ENCODE measurements at regions not wholly inside any gene's neighbourhood (a gene's known extent, or its start where the extent isn't known, plus 50 kb on each side); places are given as distances from the start of the nearest gene placed in this dataset.

DNA sequence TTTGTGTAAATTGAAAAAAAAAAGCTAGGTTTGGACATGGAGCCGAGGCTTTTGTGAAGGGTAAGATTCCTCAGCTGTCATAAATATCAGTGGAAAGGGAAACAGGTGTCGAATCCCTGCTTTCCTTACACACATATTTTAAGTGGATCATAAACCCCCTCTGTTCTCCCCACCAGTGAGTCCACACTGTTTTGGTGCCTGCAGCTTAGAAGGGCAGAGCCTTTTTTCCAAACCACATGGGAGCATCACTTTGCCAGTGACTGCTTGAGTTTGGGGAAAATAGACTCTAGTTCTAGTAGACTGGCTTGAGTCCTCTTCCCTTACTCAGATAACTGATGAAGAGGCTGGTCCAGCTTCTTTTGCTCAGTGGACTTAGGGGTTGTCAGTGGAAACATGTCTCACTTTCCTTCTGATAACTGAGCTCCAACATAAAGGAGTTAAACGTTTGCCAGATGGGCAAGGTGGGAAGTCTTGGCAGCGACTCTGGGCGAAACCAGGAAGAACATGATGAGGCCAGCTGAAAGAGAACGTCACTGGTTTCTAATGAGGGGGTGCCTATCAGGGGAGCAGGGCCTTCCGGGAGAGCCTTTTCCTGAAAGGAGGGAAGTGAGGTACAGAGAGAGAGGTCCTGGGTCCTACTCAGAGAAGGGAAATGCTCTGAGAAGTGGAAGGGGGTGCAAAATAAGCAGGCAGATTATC, 168.1 kb upstream of the PARP11 start:
- DNase-seq, result no peak
- no peaks in the 10 kb centered on the region for H3K9me3 ChIP-seq (replicated peaks in 1 of 2; ENCODE audit: control insufficient read depth in 1 of 2, insufficient read depth in 1 of 2, low read length in 2 of 2)

GRCh38 chr12:4039931-4040330, 166.7 kb upstream of the PARP11 start:
- Mint-ChIP-seq H3K4me1 (peaks cover 25% of the 10 kb centered on the region), H3K27me3 (ENCODE audit: low read depth in 3 of 3) (peaks cover 0 to 10% (median 3%) of the 10 kb centered on the region in 3 donors), H3K36me3 (no peaks in the 10 kb centered on the region), H3K9me3 (no peaks in the 10 kb centered on the region), H3K27ac (no peak overlapping the region), H3K4me3 (no peak overlapping the region)
- DNase-seq, result no peak
- Histone ChIP-seq H3K27me3 (ENCODE audit: control insufficient read depth in 2 of 2, insufficient read depth in 2 of 2, low read length in 2 of 2) (no peaks in the 10 kb centered on the region), H3K4me2 (replicated peaks; ENCODE audit: extremely low read depth, low read length, poor library complexity, severe bottlenecking) (no peak overlapping the region), H3K9me3 (replicated peaks in 1 of 2; ENCODE audit: control insufficient read depth in 1 of 2, insufficient read depth in 1 of 2, low read length in 2 of 2) (no peaks in the 10 kb centered on the region), H3K9ac (ENCODE audit: insufficient read depth, low read length, poor library complexity, severe bottlenecking) (no peak overlapping the region), H3K79me2 (ENCODE audit: insufficient read depth, low read length) (no peaks in the 10 kb centered on the region), H2AFZ (ENCODE audit: insufficient read depth, low read depth, low read length, poor library complexity, severe bottlenecking) (no peak overlapping the region), H3K4me3 (replicated peaks in 1 of 3; ENCODE audit: low read depth in 2 of 3, low read length in 3 of 3) (no peak overlapping the region), H3K36me3 (replicated peaks in 1 of 2; ENCODE audit: control insufficient read depth in 1 of 2, insufficient read depth in 2 of 2, low read length in 2 of 2) (no peaks in the 10 kb centered on the region), H3K4me1 (ENCODE audit: control insufficient read depth in 1 of 2, insufficient read depth in 2 of 2, low read length in 2 of 2) (peaks cover 21 to 27% of the 10 kb centered on the region in 2 donors), H4K20me1 (ENCODE audit: insufficient read depth, low read length) (no peaks in the 10 kb centered on the region), H3K27ac (ENCODE audit: low read depth in 1 of 2, low read length in 2 of 2) (no peak overlapping the region)
- TF ChIP-seq, protein P1, sequence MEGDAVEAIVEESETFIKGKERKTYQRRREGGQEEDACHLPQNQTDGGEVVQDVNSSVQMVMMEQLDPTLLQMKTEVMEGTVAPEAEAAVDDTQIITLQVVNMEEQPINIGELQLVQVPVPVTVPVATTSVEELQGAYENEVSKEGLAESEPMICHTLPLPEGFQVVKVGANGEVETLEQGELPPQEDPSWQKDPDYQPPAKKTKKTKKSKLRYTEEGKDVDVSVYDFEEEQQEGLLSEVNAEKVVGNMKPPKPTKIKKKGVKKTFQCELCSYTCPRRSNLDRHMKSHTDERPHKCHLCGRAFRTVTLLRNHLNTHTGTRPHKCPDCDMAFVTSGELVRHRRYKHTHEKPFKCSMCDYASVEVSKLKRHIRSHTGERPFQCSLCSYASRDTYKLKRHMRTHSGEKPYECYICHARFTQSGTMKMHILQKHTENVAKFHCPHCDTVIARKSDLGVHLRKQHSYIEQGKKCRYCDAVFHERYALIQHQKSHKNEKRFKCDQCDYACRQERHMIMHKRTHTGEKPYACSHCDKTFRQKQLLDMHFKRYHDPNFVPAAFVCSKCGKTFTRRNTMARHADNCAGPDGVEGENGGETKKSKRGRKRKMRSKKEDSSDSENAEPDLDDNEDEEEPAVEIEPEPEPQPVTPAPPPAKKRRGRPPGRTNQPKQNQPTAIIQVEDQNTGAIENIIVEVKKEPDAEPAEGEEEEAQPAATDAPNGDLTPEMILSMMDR (IDR thresholded peaks at IDR 0.05), result no peak
- no CpG with 5 or more reads among the region's 2 CpGs for WGBS (ENCODE audit: insufficient coverage)
- intact Hi-C loops (cut with micrococcal nuclease), result loop anchor here (5.0 to 10.0 kb wide), 2 partner anchors 153 to 155 kb away; no protein-coding TSS in a partner anchor

More for the DNA sequence above, 168.1 kb upstream of the PARP11 start:
- TF ChIP-seq, protein P1 (IDR thresholded peaks at IDR 0.05), result no peak
- Mint-ChIP-seq H3K36me3 (no peaks in the 10 kb centered on the region), H3K4me1 (peaks cover 20% of the 10 kb centered on the region), H3K9me3 (peaks cover 0 to 2% (median 0%) of the 10 kb centered on the region in 7 donors), H3K27ac (peak overlapping the region in 1 of 7 donors; percentile 17), H3K4me3 (no peak overlapping the region), H3K27me3 (ENCODE audit: low read depth in 3 of 3) (peaks cover 0 to 11% (median 6%) of the 10 kb centered on the region in 3 donors)
- Histone ChIP-seq H3K9ac (ENCODE audit: insufficient read depth, low read length, poor library complexity, severe bottlenecking) (no peak overlapping the region), H4K20me1 (ENCODE audit: insufficient read depth, low read length) (no peaks in the 10 kb centered on the region), H3K79me2 (ENCODE audit: insufficient read depth, low read length) (no peaks in the 10 kb centered on the region), H3K4me2 (replicated peaks; ENCODE audit: extremely low read depth, low read length, poor library complexity, severe bottlenecking) (no peak overlapping the region), H3K4me3 (replicated peaks in 1 of 3; ENCODE audit: low read depth in 2 of 3, low read length in 3 of 3) (no peak overlapping the region), H3K4me1 (ENCODE audit: control insufficient read depth in 1 of 2, insufficient read depth in 2 of 2, low read length in 2 of 2) (peaks cover 20 to 22% of the 10 kb centered on the region in 2 donors), H3K27ac (ENCODE audit: low read depth in 1 of 2, low read length in 2 of 2) (no peak overlapping the region), H2AFZ (ENCODE audit: insufficient read depth, low read depth, low read length, poor library complexity, severe bottlenecking) (no peak overlapping the region), H3K36me3 (replicated peaks in 1 of 2; ENCODE audit: control insufficient read depth in 1 of 2, insufficient read depth in 2 of 2, low read length in 2 of 2) (no peaks in the 10 kb centered on the region), H3K27me3 (ENCODE audit: control insufficient read depth in 2 of 2, insufficient read depth in 2 of 2, low read length in 2 of 2) (no peaks in the 10 kb centered on the region)
- WGBS (ENCODE audit: insufficient coverage), result 18% methylated on average over 5 of the region's 7 CpGs
- intact Hi-C loops (cut with micrococcal nuclease), result no loop called here
